ENCODE measurements at regions not wholly inside any gene's neighbourhood (a gene's known extent, or its start where the extent isn't known, plus 50 kb on each side); places are given as distances from the start of the nearest gene placed in this dataset.

DNA sequence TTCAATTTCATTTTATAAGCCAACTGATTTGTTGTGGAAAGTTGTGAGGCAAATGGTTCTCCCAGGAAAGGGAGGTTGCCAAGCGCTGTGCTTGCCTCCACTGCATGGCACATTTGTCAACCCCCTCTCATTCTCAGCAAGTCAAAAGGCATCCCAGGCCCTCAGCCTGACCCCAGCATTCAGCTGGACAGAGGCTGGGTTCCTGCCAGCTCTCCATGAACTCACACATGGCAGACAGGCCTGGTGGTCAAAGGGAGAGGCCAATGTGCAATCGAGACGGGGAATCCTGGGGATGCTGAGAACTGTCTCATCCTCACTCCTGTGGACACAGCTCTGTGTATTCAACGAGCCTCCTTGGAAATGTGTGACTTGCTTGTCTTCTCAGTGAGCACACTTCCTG, 106.0 kb upstream of the CDH4 start:
- DNase-seq (ENCODE audit: low read depth in 2 of 2): no peak

DNA sequence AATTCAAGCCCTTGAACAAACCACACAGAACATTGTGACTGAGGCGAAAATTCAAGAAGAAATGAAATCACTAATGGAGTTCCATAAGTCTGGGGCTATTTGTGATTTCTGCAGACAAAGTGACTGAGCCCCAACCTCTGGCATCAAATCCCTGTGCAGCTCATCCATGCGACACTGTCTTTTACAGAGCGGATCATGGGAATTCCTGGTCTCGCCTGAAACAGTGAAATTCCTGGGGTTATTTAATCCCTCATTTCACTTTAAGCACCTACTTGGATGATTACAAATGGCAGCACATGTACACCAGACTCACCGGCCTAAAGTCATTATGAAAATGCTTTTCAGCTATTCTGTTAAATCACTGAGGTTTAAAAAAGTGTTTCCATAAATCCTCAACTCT, 102.4 kb upstream of the CDH4 start:
- DNase-seq (ENCODE audit: low read depth in 2 of 2): no peak

DNA sequence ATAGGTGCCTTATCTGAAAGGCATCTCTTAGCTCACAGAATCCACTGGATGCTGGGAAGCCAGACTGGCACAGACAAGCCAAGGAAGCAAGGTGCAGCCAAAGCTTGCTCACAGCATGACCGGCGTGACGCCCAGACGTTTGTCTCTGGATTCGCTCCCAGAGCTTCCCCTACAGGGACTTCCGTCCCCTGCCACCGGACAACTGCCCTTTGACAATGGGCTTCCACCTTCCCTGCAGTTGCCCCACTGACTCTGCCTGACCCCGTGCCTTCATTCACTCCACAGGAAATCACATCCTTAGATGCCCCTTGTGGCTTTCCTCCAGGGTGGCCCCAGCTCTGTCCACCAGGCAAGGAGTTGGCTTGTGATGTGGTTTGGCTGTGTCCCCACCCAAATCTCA, 94.8 kb upstream of the CDH4 start:
- DNase-seq (ENCODE audit: low read depth in 2 of 2): no peak

- no peak for DNase-seq (ENCODE audit: low read depth in 2 of 2)
These were observed 91.9 kb upstream of the CDH4 start for GRCh38 chr20:61159957-61160686.

- DNase-seq (ENCODE audit: low read depth in 2 of 2): no peak
These were observed 90.2 kb upstream of the CDH4 start for GRCh38 chr20:61161726-61162390.

GRCh38 chr20:61162451-61162850, 89.6 kb upstream of the CDH4 start:
- DNase-seq (ENCODE audit: low read depth in 2 of 2): no peak

DNA sequence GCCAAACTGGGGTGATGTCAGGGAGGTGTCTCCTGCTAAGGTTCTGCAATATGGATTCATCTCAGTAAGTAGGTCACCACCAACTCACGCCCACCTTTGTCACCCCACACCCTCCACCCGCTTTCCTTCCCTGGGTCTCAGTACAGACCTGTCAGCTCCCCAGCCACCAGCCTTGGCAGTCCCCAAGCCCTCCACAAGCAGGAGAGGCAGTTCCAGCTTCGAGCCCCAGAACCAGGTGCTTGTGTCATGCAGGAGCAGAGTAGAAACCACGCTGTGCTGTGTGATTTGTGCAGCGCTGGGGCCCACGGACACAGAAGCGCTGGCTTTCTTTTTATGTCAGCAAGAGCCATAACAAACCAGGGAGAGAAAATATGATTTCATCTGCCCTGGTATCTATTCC, 89.0 kb upstream of the CDH4 start:
- DNase-seq (ENCODE audit: low read depth in 2 of 2): no peak

DNA sequence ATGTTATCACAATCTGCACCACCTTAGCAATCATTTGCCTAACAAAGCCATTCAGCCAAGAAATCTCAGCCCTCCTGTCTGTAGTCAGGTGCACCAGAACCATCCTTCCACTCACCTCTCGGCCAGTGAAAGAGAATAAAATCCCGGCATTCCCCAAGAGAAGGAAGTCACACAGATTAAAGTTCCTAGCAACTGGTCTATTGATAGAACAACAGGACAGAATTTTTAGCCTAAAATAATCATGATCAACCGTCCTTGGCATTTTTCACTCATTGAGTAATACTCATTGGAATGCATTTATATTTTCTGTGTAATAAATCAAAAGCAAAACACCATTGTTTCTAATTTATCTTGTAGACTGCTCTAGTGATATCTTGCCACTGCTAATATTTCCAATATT, 85.7 kb upstream of the CDH4 start:
- DNase-seq (ENCODE audit: low read depth in 2 of 2): peak; percentile 18 to 29

DNA sequence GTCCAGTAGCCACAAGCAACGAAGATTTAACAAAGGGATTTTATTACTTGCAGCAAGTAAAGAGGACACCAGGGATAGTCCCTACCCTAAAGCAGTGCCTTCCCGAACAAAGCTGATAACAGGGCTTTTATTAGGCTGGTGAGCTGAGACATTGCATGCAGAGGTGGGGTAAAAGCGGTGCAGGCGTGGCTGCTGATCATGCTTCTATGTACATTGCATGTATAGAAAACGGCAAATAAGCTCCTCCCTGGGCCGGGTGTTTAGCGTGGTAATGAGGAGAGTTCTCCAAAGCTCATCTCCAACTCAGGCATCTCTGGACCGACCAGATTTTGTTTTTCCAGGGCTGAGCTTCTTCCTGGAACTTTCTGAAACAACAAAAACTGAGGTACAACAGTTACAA, 83.5 kb upstream of the CDH4 start:
- DNase-seq (ENCODE audit: low read depth in 2 of 2): no peak

GRCh38 chr20:61169874-61170273, 82.2 kb upstream of the CDH4 start:
- no peak for DNase-seq (ENCODE audit: low read depth in 2 of 2)

GRCh38 chr20:61170496-61171320, 81.4 kb upstream of the CDH4 start:
- DNase-seq (ENCODE audit: low read depth in 2 of 2): no peak

DNA sequence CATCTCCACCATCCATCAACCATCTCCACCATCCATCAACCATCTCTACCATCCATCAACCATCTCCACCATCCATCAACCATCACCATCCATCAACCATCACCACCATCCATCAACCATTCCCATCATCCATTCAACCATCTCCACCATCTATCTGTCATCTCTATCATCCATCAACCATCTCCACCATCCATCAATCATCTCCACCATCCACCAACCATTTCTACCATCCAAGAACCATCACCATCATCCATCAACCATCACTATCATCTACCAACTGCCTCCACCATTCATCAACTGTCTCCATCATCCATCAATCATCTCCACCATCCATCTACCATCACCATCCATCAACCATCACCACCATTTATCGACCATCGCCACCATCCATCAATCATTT, 78.8 kb upstream of the CDH4 start:
- DNase-seq (ENCODE audit: low read depth in 2 of 2): no peak

- DNase-seq (ENCODE audit: low read depth in 2 of 2): peak; percentile 23 to 36
These were observed 77.9 kb upstream of the CDH4 start for GRCh38 chr20:61173961-61174725.

DNA sequence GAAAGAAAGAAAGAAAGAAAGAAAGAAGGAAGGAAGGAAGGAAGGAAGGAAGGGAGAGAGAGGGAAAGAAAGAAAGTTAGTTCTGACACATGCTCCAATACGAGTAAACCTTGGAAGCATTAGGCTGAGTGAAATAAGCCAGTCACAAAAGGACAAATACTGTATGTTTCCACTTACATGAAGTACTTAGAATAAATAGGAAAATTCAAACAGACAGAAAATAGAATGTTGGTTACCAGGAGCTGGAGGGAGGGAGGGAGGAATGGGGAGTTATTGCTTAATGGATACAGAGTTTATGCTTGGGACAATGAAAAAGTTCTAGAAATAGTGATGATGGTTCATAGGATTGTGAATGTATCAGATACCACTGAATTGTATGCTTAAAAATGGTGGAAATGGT, 75.2 kb upstream of the CDH4 start:
- DNase-seq (ENCODE audit: low read depth in 2 of 2): no peak

- no peak for DNase-seq (ENCODE audit: low read depth in 2 of 2)
These were observed 73.5 kb upstream of the CDH4 start for GRCh38 chr20:61178551-61179071.

DNA sequence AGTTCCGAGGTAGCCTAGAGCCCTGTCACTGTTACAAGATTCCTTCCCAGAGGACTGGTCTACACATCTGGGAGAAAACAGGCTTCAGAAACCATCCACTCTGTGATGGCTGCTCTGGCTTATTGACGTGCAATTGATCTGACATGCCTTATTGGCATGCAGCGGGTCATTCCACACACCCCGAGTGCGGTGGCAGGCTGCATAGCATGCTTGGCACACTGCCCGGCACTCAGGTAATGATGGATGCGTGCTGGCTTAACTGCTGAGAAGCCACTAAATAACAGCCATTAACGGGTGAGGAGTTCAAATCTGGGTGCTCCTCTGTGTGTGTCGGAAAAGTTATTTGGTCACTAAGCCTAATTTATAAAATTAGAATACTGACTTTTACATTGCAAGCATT, 67.9 kb upstream of the CDH4 start:
- no peak for DNase-seq (ENCODE audit: low read depth in 2 of 2)

- DNase-seq (ENCODE audit: low read depth in 2 of 2): no peak
These were observed 66.9 kb upstream of the CDH4 start for GRCh38 chr20:61185181-61185580.

GRCh38 chr20:61185841-61186601, 66.0 kb upstream of the CDH4 start:
- peak; percentile 95 for DNase-seq (ENCODE audit: low read depth in 2 of 2)

- DNase-seq (ENCODE audit: low read depth in 2 of 2): peak in 1 of 2 experiments; percentile 15
These were observed 65.1 kb upstream of the CDH4 start for GRCh38 chr20:61186771-61187472.

- no peak for DNase-seq (ENCODE audit: low read depth in 2 of 2)
These were observed 62.5 kb upstream of the CDH4 start for GRCh38 chr20:61189534-61189933.
